ENCODE measurements at regions not wholly inside any gene's neighbourhood (a gene's known extent, or its start where the extent isn't known, plus 50 kb on each side); places are given as distances from the start of the nearest gene placed in this dataset.

GRCh38 chr4:123922847-123923246 lies 526.3 kb downstream of the SPRY1 start:
- DNase-seq = no peak
- POLR2A ChIA-PET = no interaction called here
- Histone ChIP-seq H3K9me3 (no peaks in the 10 kb centered on the region), H2AFZ (ENCODE audit: low read depth) (0 out of 2 replicates have a peak overlapping the region, but pooled peaks have one; percentile 76), H3K4me3 (ENCODE audit: low read depth in 2 of 2, low read length in 1 of 2) (no peak overlapping the region), H3K79me2 (ENCODE audit: insufficient read depth) (no peaks in the 10 kb centered on the region), H3K4me2 (no peak overlapping the region), H3K9me2 (no peaks in the 10 kb centered on the region), H3K27ac (ENCODE audit: low read depth in 2 of 2, low read length in 1 of 2) (no peak overlapping the region; a peak in 1 of 4 replicates), H3K9ac (no peak overlapping the region), H3F3A (replicated peaks; ENCODE audit: insufficient read depth) (no peaks in the 10 kb centered on the region), H4K20me1 (ENCODE audit: insufficient read depth) (no peaks in the 10 kb centered on the region), H3K27me3 (ENCODE audit: insufficient read depth) (no peaks in the 10 kb centered on the region), H3K4me1 (ENCODE audit: control insufficient read depth in 1 of 2, insufficient read depth in 2 of 2, low read depth in 1 of 2, low read length in 1 of 2) (peaks cover 10 to 13% of the 10 kb centered on the region in 2 experiments; a peak in 3 of 4 replicates), H3K36me3 (replicated peaks in 1 of 2; ENCODE audit: control insufficient read depth in 1 of 2, insufficient read depth in 2 of 2, low read length in 1 of 2) (no peaks in the 10 kb centered on the region)
- TF ChIP-seq SIN3A (IDR thresholded peaks at IDR 0.05; ENCODE audit: borderline replicate concordance, low read depth, low read length) (no peak), MAX (IDR thresholded peaks at IDR 0.05; ENCODE audit: low read depth) (no peak), TEAD4 (IDR thresholded peaks at IDR 0.05; ENCODE audit: borderline replicate concordance, insufficient read depth) (no peak), JUND (IDR thresholded peaks at IDR 0.05) (peak; percentile 38; the same call in 1 of the 2 replicates), NFIC (IDR thresholded peaks at IDR 0.05; ENCODE audit: borderline replicate concordance) (no peak; the same call in 1 of the 2 replicates), RXRA (IDR thresholded peaks at IDR 0.05; ENCODE audit: borderline replicate concordance, low read depth) (no peak), RAD21 (IDR thresholded peaks at IDR 0.05; ENCODE audit: low read length) (no peak), NRF1 (IDR thresholded peaks at IDR 0.05; ENCODE audit: low read depth, low read length) (no peak), FOXJ3 (CRISPR knock-in tag; IDR thresholded peaks at IDR 0.05) (no peak), FOXM1 (IDR thresholded peaks at IDR 0.05; ENCODE audit: low read depth) (no peak), ELF1 (IDR thresholded peaks at IDR 0.05) (no peak), USF2 (IDR thresholded peaks at IDR 0.05; ENCODE audit: borderline replicate concordance, low read depth, low read length) (no peak), TAF1 (IDR thresholded peaks at IDR 0.05; ENCODE audit: borderline replicate concordance, low read depth, low read length) (no peak), GATA2 (CRISPR knock-in tag; IDR thresholded peaks at IDR 0.05) (no peak), MEF2A (IDR thresholded peaks at IDR 0.05; ENCODE audit: borderline replicate concordance, low read depth) (no peak), YY1 (IDR thresholded peaks at IDR 0.05; ENCODE audit: low read depth) (no peak), REST (IDR thresholded peaks at IDR 0.05; ENCODE audit: low read depth, low read length) (no peak), ZBTB33 (IDR thresholded peaks at IDR 0.05; ENCODE audit: borderline replicate concordance, low read depth) (no peak), TCF12 (IDR thresholded peaks at IDR 0.05) (peak; percentile 64), PBX3 (IDR thresholded peaks at IDR 0.05) (peak; percentile 34; the same call in 1 of the 2 replicates), GABPA (IDR thresholded peaks at IDR 0.05; ENCODE audit: low read depth) (no peak), EP300 (IDR thresholded peaks at IDR 0.05; ENCODE audit: borderline replicate concordance in 1 of 2, low read depth in 1 of 2, low read length in 1 of 2) (peak; percentile 44 to 58; a peak in 2 of 4 replicates), FOSL2 (IDR thresholded peaks at IDR 0.05; ENCODE audit: borderline replicate concordance, low read depth) (no peak), USF1 (IDR thresholded peaks at IDR 0.05; ENCODE audit: borderline replicate concordance, low read depth) (no peak), RCOR1 (IDR thresholded peaks at IDR 0.05; ENCODE audit: low read length) (no peak), SMC3 (IDR thresholded peaks at IDR 0.05; ENCODE audit: low read depth, low read length) (no peak), POLR2AphosphoS5 (IDR thresholded peaks at IDR 0.05; ENCODE audit: low read depth, low read length) (no peak), MXI1 (IDR thresholded peaks at IDR 0.05; ENCODE audit: low read depth, low read length) (no peak)
- CTCF ChIA-PET = interaction anchor here (0.9 to 1.2 kb wide), 2 partner anchors 12 to 16 kb away, joined by 3 read pairs; no protein-coding TSS in a partner anchor

Measured in SK-N-SH (cell line).